PC-9 (cell line): ENCODE measurements at regions not wholly inside any gene's neighbourhood (a gene's known extent, or its start where the extent isn't known, plus 50 kb on each side); places are given as distances from the start of the nearest gene placed in this dataset.

ENCODE experiments used
- BruUV-seq: library from RNA; stranded (reverse); fragments of 400-500 nt; replicated peaks from 2 replicates; lab custom pipeline; 2021; lab: Mats Ljungman, UMichigan
- CTCF ChIA-PET: fragments of 300-600 bp; sonication (Branson Sonifier 250); formaldehyde crosslinking; loops from one replicate; lab custom pipeline; 2022; ENCODE audit warnings: antibody characterized with exemption; lab: Charles Lee
- POLR2A ChIA-PET: fragments of 300-600 bp; sonication (Branson Sonifier 250); formaldehyde crosslinking; loops from one replicate; lab custom pipeline; 2022; ENCODE audit warnings: antibody characterized with exemption; ENCODE audit not compliant: unreplicated experiment; lab: Charles Lee
- DNase-seq, 2 experiments: peaks; one replicate each; pipeline versions ENCODE4 v3.0.0 to v3.0.0-alpha.2; 2015 to 2022; ENCODE audit warnings: mixed read lengths in 1 of 2
- H2AFZ ChIP-seq: fragments of 200-600 bp; sonication (generic); 2 replicates; pipeline ENCODE4 v1.8.1; 2017; ENCODE audit warnings: antibody characterized with exemption
- H3F3A ChIP-seq: fragments of 200-600 bp; sonication (generic); 2 replicates; pipeline ENCODE4 v1.8.1; 2017; ENCODE audit warnings: antibody characterized with exemption, mild to moderate bottlenecking, low read depth; ENCODE audit not compliant: insufficient read depth
- H3K27ac ChIP-seq: fragments of 200-600 bp; sonication (generic); 2 replicates; pipeline ENCODE4 v1.6.1; 2016; ENCODE audit warnings: mixed run types
- H3K27me3 ChIP-seq: fragments of 200-600 bp; sonication (generic); 2 replicates; pipeline ENCODE4 v1.6.1; 2016; ENCODE audit warnings: low read depth, mixed run types; ENCODE audit not compliant: insufficient read depth
- H3K36me3 ChIP-seq: fragments of 200-600 bp; sonication (generic); 2 replicates; pipeline ENCODE4 v1.6.1; 2016; ENCODE audit warnings: low read depth, mixed run types
- H3K4me1 ChIP-seq: fragments of 200-600 bp; sonication (generic); replicated peaks from 2 replicates; pipeline ENCODE4 v1.6.1; 2016; ENCODE audit warnings: mixed run types; ENCODE audit not compliant: insufficient read depth
- H3K4me2 ChIP-seq: fragments of 200-600 bp; sonication (generic); 2 replicates; pipeline ENCODE4 v1.6.1; 2017; ENCODE audit warnings: mixed run types
- H3K4me3 ChIP-seq: fragments of 200-600 bp; sonication (generic); 2 replicates; pipeline ENCODE4 v1.6.1; 2016; ENCODE audit warnings: mixed run types
- H3K79me2 ChIP-seq: fragments of 200-600 bp; sonication (generic); 2 replicates; pipeline ENCODE4 v1.6.1; 2017; ENCODE audit warnings: low read depth, mixed run types
- H3K9me2 ChIP-seq: fragments of 200-600 bp; sonication (generic); 2 replicates; pipeline ENCODE4 v1.8.1; 2017; ENCODE audit warnings: mild to moderate bottlenecking; ENCODE audit not compliant: insufficient read depth
- H3K9me3 ChIP-seq: fragments of 200-600 bp; sonication (generic); 2 replicates; pipeline ENCODE4 v1.8.1; 2016; ENCODE audit warnings: low read depth; ENCODE audit not compliant: insufficient read depth
- H4K20me1 ChIP-seq: fragments of 200-600 bp; sonication (generic); 2 replicates; pipeline ENCODE4 v1.8.1; 2017; ENCODE audit not compliant: insufficient read depth
- EZH2 ChIP-seq: fragments of 200-600 bp; sonication (generic); IDR thresholded peaks from 2 replicates; pipeline ENCODE4 v1.8.0; 2017; ENCODE audit warnings: antibody characterized with exemption, low read depth
- intact Hi-C: fragments of 100-400 bp; cut with micrococcal nuclease; formaldehyde crosslinking; loops from one replicate; pipeline ENCODE4 v1.10.0; 2022; ENCODE audit not compliant: unreplicated experiment
- TF ChIP-seq, protein P1 (sequence below): fragments of 200-600 bp; sonication (generic); conservative IDR thresholded peaks from 2 replicates; pipeline ENCODE4 v1.6.1; 2017; ENCODE audit warnings: mixed run types, antibody characterized with exemption, mild to moderate bottlenecking, moderate library complexity

DNA sequence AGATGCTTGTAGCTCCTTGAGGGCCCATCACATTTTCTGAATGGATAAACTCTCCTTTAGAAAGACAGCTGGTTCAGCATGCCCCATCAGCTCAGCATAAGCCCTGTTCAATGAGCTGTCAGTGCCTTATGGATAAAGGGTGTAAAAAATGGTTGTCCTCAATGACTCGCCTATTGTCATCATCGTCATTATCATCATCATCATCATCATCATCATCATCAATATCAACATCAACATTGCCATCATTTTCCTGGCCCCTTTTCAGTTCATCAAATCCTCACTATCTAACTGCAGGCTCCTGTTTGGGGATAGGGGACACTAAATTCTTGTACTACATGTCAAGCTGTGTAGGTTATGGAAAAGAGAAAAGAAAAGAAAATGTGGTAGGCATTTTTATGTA lies 310.7 kb upstream of the MTNR1B start:
- H3K27me3 ChIP-seq = no peaks in the 10 kb centered on the region
- POLR2A ChIA-PET = no interaction called here
- no peaks in the 10 kb centered on the region for H3K9me3 ChIP-seq

DNA sequence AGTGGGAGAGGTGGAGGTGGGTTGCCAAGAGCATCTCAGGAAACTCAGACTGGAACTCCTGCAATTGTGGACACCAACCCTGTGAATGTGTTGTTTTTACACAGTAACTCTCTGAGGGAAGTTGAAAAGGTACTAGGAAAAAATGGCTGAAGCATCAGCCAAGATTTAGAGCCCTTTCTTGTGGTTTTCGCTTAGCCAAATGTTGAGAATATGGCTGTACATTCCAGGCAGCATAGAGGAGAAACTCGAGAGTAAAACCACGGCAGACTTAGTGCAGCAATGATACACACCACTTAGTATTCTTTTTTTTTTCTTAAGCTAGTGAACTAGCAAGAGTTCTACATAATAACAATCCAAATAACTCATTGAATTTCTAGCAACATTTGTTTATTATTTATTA lies 309.7 kb upstream of the MTNR1B start:
- intact Hi-C loops = no loop called here
- BruUV-seq = no TSS peak
- no peaks in the 10 kb centered on the region for H3K9me2 ChIP-seq
- no peak overlapping the region for H3K4me2 ChIP-seq
- no peaks in the 10 kb centered on the region for H3F3A ChIP-seq
- ChIA-PET POLR2A (no interaction called here), CTCF (no interaction called here)
- H3K27ac ChIP-seq = no peak overlapping the region
- no peaks in the 10 kb centered on the region for H3K27me3 ChIP-seq
- TF ChIP-seq, protein P1, sequence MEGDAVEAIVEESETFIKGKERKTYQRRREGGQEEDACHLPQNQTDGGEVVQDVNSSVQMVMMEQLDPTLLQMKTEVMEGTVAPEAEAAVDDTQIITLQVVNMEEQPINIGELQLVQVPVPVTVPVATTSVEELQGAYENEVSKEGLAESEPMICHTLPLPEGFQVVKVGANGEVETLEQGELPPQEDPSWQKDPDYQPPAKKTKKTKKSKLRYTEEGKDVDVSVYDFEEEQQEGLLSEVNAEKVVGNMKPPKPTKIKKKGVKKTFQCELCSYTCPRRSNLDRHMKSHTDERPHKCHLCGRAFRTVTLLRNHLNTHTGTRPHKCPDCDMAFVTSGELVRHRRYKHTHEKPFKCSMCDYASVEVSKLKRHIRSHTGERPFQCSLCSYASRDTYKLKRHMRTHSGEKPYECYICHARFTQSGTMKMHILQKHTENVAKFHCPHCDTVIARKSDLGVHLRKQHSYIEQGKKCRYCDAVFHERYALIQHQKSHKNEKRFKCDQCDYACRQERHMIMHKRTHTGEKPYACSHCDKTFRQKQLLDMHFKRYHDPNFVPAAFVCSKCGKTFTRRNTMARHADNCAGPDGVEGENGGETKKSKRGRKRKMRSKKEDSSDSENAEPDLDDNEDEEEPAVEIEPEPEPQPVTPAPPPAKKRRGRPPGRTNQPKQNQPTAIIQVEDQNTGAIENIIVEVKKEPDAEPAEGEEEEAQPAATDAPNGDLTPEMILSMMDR = no peak
- no peak for TF ChIP-seq EZH2
- no peaks in the 10 kb centered on the region for H3K79me2 ChIP-seq
- no peak overlapping the region for H3K4me3 ChIP-seq
- no peaks in the 10 kb centered on the region for H3K9me3 ChIP-seq
- H3K36me3 ChIP-seq = no peaks in the 10 kb centered on the region
- DNase-seq = no peak
- no peak overlapping the region for H2AFZ ChIP-seq
- no peaks in the 10 kb centered on the region for H3K4me1 ChIP-seq
- no peaks in the 10 kb centered on the region for H4K20me1 ChIP-seq

More for the DNA sequence above, 310.7 kb upstream of the MTNR1B start:
- DNase-seq = no peak
- intact Hi-C loops = no loop called here
- BruUV-seq = no TSS peak
- TF ChIP-seq, protein P1 = no peak
- no peak for TF ChIP-seq EZH2
- H3K4me2 ChIP-seq = no peak overlapping the region
- H2AFZ ChIP-seq = no peak overlapping the region
- H3K36me3 ChIP-seq = no peaks in the 10 kb centered on the region
- H4K20me1 ChIP-seq = no peaks in the 10 kb centered on the region
- CTCF ChIA-PET = no interaction called here
- no peak overlapping the region for H3K27ac ChIP-seq
- H3F3A ChIP-seq = no peaks in the 10 kb centered on the region
- no peaks in the 10 kb centered on the region for H3K9me2 ChIP-seq
- no peaks in the 10 kb centered on the region for H3K79me2 ChIP-seq
- no peaks in the 10 kb centered on the region for H3K4me1 ChIP-seq
- H3K4me3 ChIP-seq = no peak overlapping the region

DNA sequence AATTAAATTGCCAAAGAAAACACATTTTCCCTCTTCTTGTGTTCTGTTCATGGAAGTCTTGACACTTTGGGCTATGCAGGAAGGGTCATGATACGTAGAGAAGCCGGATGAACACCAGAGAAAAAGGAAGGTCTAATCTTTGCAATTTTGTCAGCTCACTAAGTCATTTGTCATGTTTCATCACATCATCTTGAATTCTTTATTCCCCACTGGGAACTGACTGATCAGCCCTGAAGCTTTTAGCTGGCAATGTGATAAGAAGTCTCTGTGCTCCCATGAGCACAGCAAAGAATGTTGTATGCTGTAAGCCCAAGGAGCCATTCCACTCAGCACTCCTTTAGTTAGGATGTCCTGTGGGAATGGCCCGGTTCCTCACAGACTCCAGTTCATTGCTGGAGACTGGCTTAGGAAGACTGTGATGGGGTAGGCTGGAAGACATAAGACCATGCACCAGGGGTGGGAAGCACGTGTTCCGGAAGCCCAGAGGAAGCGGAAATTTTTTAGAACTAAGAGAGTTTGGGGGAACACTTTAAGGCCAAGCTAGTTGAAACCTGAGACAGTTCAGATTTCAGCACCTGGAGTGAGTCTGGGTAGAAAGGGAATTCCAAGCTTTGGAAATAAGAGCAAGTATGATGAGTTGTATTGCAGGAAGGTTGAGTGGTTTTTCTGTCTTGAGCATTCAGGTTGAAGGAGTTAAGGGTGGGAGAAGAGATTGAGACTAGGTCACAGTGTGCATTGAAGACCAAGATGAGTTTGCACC lies 306.7 kb upstream of the MTNR1B start:
- Histone ChIP-seq H3K4me3 (no peak overlapping the region), H3K79me2 (no peaks in the 10 kb centered on the region), H3K4me1 (no peaks in the 10 kb centered on the region), H3K9me2 (no peaks in the 10 kb centered on the region), H4K20me1 (no peaks in the 10 kb centered on the region), H3F3A (no peaks in the 10 kb centered on the region), H3K27me3 (no peaks in the 10 kb centered on the region), H2AFZ (no peak overlapping the region), H3K27ac (no peak overlapping the region), H3K9me3 (no peaks in the 10 kb centered on the region), H3K36me3 (no peaks in the 10 kb centered on the region), H3K4me2 (no peak overlapping the region)
- intact Hi-C loops = no loop called here
- CTCF ChIA-PET = no interaction called here
- TF ChIP-seq, protein P1 = no peak
- TF ChIP-seq EZH2 = no peak
- DNase-seq = no peak
- POLR2A ChIA-PET = no interaction called here
- BruUV-seq = no TSS peak
